ENCODE measurements at regions not wholly inside any gene's neighbourhood (a gene's known extent, or its start where the extent isn't known, plus 50 kb on each side); places are given as distances from the start of the nearest gene placed in this dataset.

DNA sequence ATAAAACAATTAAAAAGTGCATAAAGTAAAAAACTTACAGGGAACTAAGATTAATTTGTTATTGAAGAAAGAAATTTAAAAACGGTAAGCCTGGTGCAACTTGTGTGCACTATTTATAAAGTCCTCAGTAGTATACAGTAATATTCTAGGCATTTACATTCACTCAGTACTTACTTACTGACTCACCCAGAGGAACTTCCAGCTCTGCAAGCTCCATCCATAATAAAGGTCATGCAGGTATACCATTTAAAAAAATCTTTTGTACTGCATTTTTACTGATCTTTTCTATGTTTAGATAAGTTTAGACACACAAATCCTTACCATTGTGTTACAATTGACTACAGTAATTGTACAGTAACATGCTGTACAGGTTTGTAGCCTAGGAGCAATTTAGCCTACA is 51.5 kb upstream of the NXPH2 start:
- TF ChIP-seq POLR2AphosphoS5 (IDR thresholded peaks at IDR 0.05; ENCODE audit: low read depth, low read length) (no peak), TCF7L2 (IDR thresholded peaks at IDR 0.05; ENCODE audit: low read depth, low read length) (no peak), SIN3A (IDR thresholded peaks at IDR 0.05; ENCODE audit: borderline replicate concordance, insufficient read depth, low read depth, low read length) (no peak)
- TF ChIP-seq, protein P1, sequence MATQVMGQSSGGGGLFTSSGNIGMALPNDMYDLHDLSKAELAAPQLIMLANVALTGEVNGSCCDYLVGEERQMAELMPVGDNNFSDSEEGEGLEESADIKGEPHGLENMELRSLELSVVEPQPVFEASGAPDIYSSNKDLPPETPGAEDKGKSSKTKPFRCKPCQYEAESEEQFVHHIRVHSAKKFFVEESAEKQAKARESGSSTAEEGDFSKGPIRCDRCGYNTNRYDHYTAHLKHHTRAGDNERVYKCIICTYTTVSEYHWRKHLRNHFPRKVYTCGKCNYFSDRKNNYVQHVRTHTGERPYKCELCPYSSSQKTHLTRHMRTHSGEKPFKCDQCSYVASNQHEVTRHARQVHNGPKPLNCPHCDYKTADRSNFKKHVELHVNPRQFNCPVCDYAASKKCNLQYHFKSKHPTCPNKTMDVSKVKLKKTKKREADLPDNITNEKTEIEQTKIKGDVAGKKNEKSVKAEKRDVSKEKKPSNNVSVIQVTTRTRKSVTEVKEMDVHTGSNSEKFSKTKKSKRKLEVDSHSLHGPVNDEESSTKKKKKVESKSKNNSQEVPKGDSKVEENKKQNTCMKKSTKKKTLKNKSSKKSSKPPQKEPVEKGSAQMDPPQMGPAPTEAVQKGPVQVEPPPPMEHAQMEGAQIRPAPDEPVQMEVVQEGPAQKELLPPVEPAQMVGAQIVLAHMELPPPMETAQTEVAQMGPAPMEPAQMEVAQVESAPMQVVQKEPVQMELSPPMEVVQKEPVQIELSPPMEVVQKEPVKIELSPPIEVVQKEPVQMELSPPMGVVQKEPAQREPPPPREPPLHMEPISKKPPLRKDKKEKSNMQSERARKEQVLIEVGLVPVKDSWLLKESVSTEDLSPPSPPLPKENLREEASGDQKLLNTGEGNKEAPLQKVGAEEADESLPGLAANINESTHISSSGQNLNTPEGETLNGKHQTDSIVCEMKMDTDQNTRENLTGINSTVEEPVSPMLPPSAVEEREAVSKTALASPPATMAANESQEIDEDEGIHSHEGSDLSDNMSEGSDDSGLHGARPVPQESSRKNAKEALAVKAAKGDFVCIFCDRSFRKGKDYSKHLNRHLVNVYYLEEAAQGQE (IDR thresholded peaks at IDR 0.05; ENCODE audit: insufficient read depth in 1 of 2, low read depth in 2 of 2, low read length in 1 of 2) = no peak
- TF ChIP-seq, protein P2, sequence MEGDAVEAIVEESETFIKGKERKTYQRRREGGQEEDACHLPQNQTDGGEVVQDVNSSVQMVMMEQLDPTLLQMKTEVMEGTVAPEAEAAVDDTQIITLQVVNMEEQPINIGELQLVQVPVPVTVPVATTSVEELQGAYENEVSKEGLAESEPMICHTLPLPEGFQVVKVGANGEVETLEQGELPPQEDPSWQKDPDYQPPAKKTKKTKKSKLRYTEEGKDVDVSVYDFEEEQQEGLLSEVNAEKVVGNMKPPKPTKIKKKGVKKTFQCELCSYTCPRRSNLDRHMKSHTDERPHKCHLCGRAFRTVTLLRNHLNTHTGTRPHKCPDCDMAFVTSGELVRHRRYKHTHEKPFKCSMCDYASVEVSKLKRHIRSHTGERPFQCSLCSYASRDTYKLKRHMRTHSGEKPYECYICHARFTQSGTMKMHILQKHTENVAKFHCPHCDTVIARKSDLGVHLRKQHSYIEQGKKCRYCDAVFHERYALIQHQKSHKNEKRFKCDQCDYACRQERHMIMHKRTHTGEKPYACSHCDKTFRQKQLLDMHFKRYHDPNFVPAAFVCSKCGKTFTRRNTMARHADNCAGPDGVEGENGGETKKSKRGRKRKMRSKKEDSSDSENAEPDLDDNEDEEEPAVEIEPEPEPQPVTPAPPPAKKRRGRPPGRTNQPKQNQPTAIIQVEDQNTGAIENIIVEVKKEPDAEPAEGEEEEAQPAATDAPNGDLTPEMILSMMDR (IDR thresholded peaks at IDR 0.05) = no peak
- in situ Hi-C loops (cut with HindIII; ENCODE audit: low pct_unique_long_range_greater_than_20kb, low sequenced_read_pairs) = no loop called here
- Histone ChIP-seq H3K27me3 (ENCODE audit: control insufficient read depth, insufficient read depth, low read length) (no peaks in the 10 kb centered on the region; the same call in 1 of the 2 replicates), H3K4me1 (ENCODE audit: control insufficient read depth, insufficient read depth, low read length) (no peaks in the 10 kb centered on the region), H3K9me3 (ENCODE audit: control insufficient read depth, insufficient read depth, low read depth, low read length) (no peaks in the 10 kb centered on the region), H3K4me3 (ENCODE audit: low read depth in 2 of 2, low read length in 2 of 2) (no peak overlapping the region), H3K27ac (ENCODE audit: low read length) (no peak overlapping the region), H3K36me3 (ENCODE audit: control insufficient read depth, insufficient read depth, low read length) (no peaks in the 10 kb centered on the region)
- ATAC-seq (no peak), DNase-seq (ENCODE audit: low read depth, low spot score) (no peak)
- CTCF ChIA-PET = no interaction called here
- intact Hi-C loops (cut with micrococcal nuclease; ENCODE audit: unreplicated experiment) = no loop called here
- POLR2A ChIA-PET = no interaction called here
- BruUV-seq (replicated peaks) = no TSS peak

DNA sequence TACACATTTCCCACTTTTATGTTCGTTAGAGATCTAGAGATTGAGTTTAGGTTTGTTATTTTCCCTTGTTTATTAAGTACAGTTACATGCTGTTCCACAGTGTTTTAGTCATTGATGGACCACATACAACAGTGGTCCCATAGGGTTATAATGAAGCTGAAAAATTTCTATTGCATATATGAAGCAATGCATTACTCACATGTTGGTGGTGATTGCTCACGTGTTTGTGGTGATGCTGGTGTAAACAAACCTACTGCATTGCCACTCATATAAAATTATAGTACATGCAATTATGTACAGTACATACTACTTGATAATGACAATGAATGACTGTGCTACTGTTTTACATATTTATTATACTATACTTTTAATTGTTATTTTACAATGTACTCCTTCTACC is 51.0 kb upstream of the NXPH2 start:
- Histone ChIP-seq H3K4me3 (ENCODE audit: low read depth in 2 of 2, low read length in 2 of 2) (no peak overlapping the region), H3K27me3 (ENCODE audit: control insufficient read depth, insufficient read depth, low read length) (no peaks in the 10 kb centered on the region; the same call in 1 of the 2 replicates), H3K4me1 (ENCODE audit: control insufficient read depth, insufficient read depth, low read length) (no peaks in the 10 kb centered on the region), H3K9me3 (ENCODE audit: control insufficient read depth, insufficient read depth, low read depth, low read length) (no peaks in the 10 kb centered on the region), H3K36me3 (ENCODE audit: control insufficient read depth, insufficient read depth, low read length) (no peaks in the 10 kb centered on the region), H3K27ac (ENCODE audit: low read length) (no peak overlapping the region)
- intact Hi-C loops (cut with micrococcal nuclease; ENCODE audit: unreplicated experiment) (no loop called here), in situ Hi-C loops (cut with HindIII; ENCODE audit: low pct_unique_long_range_greater_than_20kb, low sequenced_read_pairs) (no loop called here)
- ChIA-PET CTCF (no interaction called here), POLR2A (no interaction called here)
- DNase-seq (ENCODE audit: low read depth, low spot score) (no peak), ATAC-seq (no peak)
- TF ChIP-seq, protein P2 (IDR thresholded peaks at IDR 0.05) = no peak
- no peak for TF ChIP-seq TCF7L2 (IDR thresholded peaks at IDR 0.05; ENCODE audit: low read depth, low read length)
- no peak for TF ChIP-seq SIN3A (IDR thresholded peaks at IDR 0.05; ENCODE audit: borderline replicate concordance, insufficient read depth, low read depth, low read length)
- no peak for TF ChIP-seq POLR2AphosphoS5 (IDR thresholded peaks at IDR 0.05; ENCODE audit: low read depth, low read length)
- TF ChIP-seq, protein P1 (IDR thresholded peaks at IDR 0.05; ENCODE audit: insufficient read depth in 1 of 2, low read depth in 2 of 2, low read length in 1 of 2) = no peak
- no TSS peak for BruUV-seq (replicated peaks)
